ENCODE measurements at regions not wholly inside any gene's neighbourhood (a gene's known extent, or its start where the extent isn't known, plus 50 kb on each side); places are given as distances from the start of the nearest gene placed in this dataset.

- TF ChIP-seq CBX8 (IDR thresholded peaks at IDR 0.05; ENCODE audit: borderline replicate concordance, low read depth, low read length): no peak
- TF ChIP-seq, protein P1, sequence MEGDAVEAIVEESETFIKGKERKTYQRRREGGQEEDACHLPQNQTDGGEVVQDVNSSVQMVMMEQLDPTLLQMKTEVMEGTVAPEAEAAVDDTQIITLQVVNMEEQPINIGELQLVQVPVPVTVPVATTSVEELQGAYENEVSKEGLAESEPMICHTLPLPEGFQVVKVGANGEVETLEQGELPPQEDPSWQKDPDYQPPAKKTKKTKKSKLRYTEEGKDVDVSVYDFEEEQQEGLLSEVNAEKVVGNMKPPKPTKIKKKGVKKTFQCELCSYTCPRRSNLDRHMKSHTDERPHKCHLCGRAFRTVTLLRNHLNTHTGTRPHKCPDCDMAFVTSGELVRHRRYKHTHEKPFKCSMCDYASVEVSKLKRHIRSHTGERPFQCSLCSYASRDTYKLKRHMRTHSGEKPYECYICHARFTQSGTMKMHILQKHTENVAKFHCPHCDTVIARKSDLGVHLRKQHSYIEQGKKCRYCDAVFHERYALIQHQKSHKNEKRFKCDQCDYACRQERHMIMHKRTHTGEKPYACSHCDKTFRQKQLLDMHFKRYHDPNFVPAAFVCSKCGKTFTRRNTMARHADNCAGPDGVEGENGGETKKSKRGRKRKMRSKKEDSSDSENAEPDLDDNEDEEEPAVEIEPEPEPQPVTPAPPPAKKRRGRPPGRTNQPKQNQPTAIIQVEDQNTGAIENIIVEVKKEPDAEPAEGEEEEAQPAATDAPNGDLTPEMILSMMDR (IDR thresholded peaks at IDR 0.05; ENCODE audit: control extremely low read depth in 1 of 3, insufficient read depth in 1 of 3, low read depth in 1 of 3, low read length in 3 of 3): no peak
Observed at GRCh38 chr6:120556491-120556890, 777.8 kb downstream of the TBC1D32 start.
